ENCODE measurements at regions not wholly inside any gene's neighbourhood (a gene's known extent, or its start where the extent isn't known, plus 50 kb on each side); places are given as distances from the start of the nearest gene placed in this dataset.

- no peak for TF ChIP-seq REST (tag by site-specific recombination; IDR thresholded peaks at IDR 0.05)
- TF ChIP-seq ZBTB49 (tag by site-specific recombination; IDR thresholded peaks at IDR 0.05; ENCODE audit: low read depth), result no peak
- no peak for TF ChIP-seq ZNF248 (tag by site-specific recombination; IDR thresholded peaks at IDR 0.05)
Measured at GRCh38 chr9:108166519-108166918, 677.0 kb upstream of the KLF4 start.
